A549 (cell line): ENCODE measurements at regions not wholly inside any gene's neighbourhood (a gene's known extent, or its start where the extent isn't known, plus 50 kb on each side); places are given as distances from the start of the nearest gene placed in this dataset.
"Not testable (repeated sequence)": the region's sequence is repeated elsewhere in the genome, so short reads cannot be mapped to it uniquely, and the experiment has no call there.

ENCODE experiments used
- ATAC-seq, 2 experiments: fragments of 200-7000 bp in 1 of 2; fragments of >200 bp in 1 of 2; cut with Nextera tagmentation in 1 of 2; cut with Tn5 transposase in 1 of 2; 3 replicates each; pipeline versions ENCODE4 v1.8.0 to v1.9.1; 2018 to 2020; ENCODE audit warnings: mild to moderate bottlenecking in 1 of 2, moderate library complexity in 1 of 2
- CTCF ChIA-PET: fragments of 300-600 bp; sonication (Branson Sonifier 250); formaldehyde crosslinking; extraction: SDS; loops from one replicate; lab custom pipeline; 2021; ENCODE audit warnings: antibody characterized with exemption, inconsistent platforms; lab: Yijun Ruan, JAX
- POLR2A ChIA-PET: fragments of 350-600 bp; formaldehyde crosslinking; extraction: SDS; loops from one replicate; lab custom pipeline; 2021; ENCODE audit warnings: antibody characterized with exemption, inconsistent platforms; lab: Yijun Ruan, JAX
- DNase-seq, 2 experiments: peaks; one replicate each; pipeline versions ENCODE4 v3.0.0 to v3.0.0-alpha.2; 2011 to 2016; ENCODE audit warnings: low read depth in 1 of 2, low spot score in 1 of 2
- FAIRE-seq: peaks from 2 replicates; lab custom pipeline; 2011; peaks lifted over from hg19 to GRCh38; lab: Jason Lieb, UNC
- H3K27ac ChIP-seq, 2 experiments: fragments of >200 bp; sonication (Bioruptor Twin); formaldehyde crosslinking; 3 replicates each; pipeline ENCODE4 v1.5.1; 2016 to 2017
- H3K4me1 ChIP-seq: fragments of >200 bp; sonication (Bioruptor Twin); formaldehyde crosslinking; 3 replicates; pipeline ENCODE4 v1.6.1; 2016
- H3K4me2 ChIP-seq: fragments of >200 bp; sonication (Bioruptor Twin); formaldehyde crosslinking; 3 replicates; pipeline ENCODE4 v1.6.1; 2016
- H3K4me3 ChIP-seq: fragments of >200 bp; sonication (Bioruptor Twin); formaldehyde crosslinking; 3 replicates; pipeline ENCODE4 v1.5.1; 2016
- H3K9me3 ChIP-seq: fragments of >200 bp; sonication (Bioruptor Twin); formaldehyde crosslinking; 3 replicates; pipeline ENCODE4 v1.6.1; 2016
- CHD4 ChIP-seq: fragments of 200-600 bp; sonication (generic); IDR thresholded peaks from 2 replicates; pipeline ENCODE4 v1.6.1; 2016; ENCODE audit warnings: antibody characterized with exemption, mild to moderate bottlenecking, borderline replicate concordance
- RAD21 ChIP-seq, 2 experiments: fragments of >200 bp in 1 of 2; sonication (Bioruptor Twin) in 1 of 2; formaldehyde crosslinking in 1 of 2; IDR thresholded peaks in 1 of 2; conservative IDR thresholded peaks in 1 of 2; 2 replicates in 1 of 2; 3 replicates in 1 of 2; pipeline ENCODE4 v1.6.1; 2012 to 2018; ENCODE audit warnings: inconsistent platforms in 1 of 2
- WGBS: methylation state at CpG from one replicate; pipeline ENCODE4 v1.1.6; 2017; ENCODE audit errors: missing lambda C conversion rate; 5-methylcytosine and 5-hydroxymethylcytosine counted together

DNA sequence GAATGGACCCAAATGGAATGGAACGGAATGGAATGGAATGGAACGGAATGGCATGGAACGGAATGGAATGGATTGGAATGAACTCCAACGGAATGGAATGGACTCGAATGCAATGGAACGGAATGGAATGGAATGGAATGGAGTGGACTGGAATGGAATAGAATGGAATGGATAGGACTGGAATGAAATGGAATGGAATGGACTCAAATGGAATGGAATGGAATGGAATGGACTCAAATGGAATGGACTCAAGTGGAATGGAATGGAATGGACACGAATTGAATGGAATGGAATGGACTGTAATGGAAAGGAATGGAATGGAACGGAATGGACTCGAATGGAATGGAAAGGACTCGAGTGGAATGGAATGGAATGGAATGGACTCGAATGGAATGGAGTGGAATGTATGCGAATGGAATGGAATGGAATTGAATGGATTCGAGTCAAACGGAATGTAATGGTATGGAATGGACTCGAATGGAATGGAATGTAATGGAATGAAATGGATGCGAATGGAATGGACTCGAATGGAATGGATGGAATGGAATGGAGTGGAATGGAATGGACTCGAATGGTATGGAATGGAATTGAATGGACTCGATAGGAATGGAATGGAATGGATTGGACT is 101.0 kb upstream of the FBXO28 start:
- H3K27ac ChIP-seq, ATAC-seq, H3K4me3 ChIP-seq, H3K4me2 ChIP-seq, POLR2A ChIA-PET, H3K4me1 ChIP-seq, FAIRE-seq, CTCF ChIA-PET: not testable (repeated sequence)
- WGBS: 74% methylated on average over 19 of the region's 19 CpGs
- DNase-seq: peak in 1 of 2 experiments; percentile 54
- peaks cover 42% of the 10 kb centered on the region for H3K9me3 ChIP-seq

DNA sequence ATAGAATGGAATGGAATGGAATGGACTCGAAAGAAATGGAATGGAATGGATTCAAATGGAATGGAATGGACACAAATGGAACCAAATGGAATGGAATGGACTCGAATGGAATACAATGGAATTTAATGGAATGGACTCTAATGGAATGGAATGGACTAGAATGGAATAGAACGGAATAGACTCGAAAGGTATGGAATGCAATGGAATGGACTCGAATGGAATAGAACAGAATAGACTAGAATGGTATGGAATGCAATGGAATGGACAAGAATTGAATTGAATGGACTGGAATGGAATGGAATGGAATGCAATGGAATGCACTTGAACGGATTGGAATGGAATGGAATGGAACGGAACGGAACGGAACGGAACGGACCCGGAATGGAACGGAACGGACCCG is 101.7 kb upstream of the FBXO28 start:
- CTCF ChIA-PET, ATAC-seq, FAIRE-seq, POLR2A ChIA-PET, H3K27ac ChIP-seq, H3K4me2 ChIP-seq, DNase-seq, H3K4me3 ChIP-seq, H3K4me1 ChIP-seq: not testable (repeated sequence)
- H3K9me3 ChIP-seq: peaks cover 42% of the 10 kb centered on the region
- WGBS: 60% methylated on average over 15 of the region's 15 CpGs

DNA sequence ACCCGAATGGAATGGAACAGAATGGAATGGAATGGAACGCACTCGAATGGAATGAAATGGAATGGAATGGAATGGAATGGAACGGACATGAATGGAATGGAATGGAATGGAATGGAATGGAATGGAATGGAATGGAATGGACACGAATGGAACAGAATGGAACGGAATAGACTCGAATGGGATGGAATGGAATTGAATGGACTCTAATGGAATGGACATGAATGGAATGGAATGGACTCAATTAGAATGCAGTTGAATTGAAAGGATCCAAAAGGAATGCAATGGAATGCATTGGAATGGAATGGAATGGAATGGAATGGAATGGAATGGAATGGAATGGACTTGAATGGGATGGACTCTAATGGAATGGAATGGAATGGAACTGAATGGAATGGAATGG is 102.2 kb upstream of the FBXO28 start:
- H3K4me2 ChIP-seq, FAIRE-seq, H3K4me3 ChIP-seq, CTCF ChIA-PET, POLR2A ChIA-PET, ATAC-seq, H3K27ac ChIP-seq, H3K4me1 ChIP-seq, DNase-seq: not testable (repeated sequence)
- WGBS: 63% methylated on average over 7 of the region's 7 CpGs
- peaks cover 42% of the 10 kb centered on the region for H3K9me3 ChIP-seq

DNA sequence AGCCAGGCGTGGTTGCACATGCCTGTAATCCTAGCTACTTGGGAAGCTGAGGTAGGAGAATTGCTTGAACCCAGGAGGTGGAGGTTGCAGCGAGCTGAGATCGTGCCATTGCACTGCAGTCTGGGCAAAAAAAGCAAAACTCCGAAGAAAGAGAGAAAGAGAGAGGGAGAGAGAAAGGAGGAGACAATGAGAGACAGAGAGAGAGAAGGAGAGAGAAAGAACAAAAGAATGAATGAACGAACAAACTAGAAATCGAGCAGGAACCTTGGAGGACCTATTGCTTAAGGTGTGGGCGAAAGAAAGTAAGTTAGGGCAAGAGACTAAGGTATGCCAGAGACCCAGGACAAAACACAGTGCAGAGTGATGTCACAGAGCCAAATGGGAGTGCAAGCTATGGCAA is 102.8 kb upstream of the FBXO28 start:
- not testable (repeated sequence) for FAIRE-seq

DNA sequence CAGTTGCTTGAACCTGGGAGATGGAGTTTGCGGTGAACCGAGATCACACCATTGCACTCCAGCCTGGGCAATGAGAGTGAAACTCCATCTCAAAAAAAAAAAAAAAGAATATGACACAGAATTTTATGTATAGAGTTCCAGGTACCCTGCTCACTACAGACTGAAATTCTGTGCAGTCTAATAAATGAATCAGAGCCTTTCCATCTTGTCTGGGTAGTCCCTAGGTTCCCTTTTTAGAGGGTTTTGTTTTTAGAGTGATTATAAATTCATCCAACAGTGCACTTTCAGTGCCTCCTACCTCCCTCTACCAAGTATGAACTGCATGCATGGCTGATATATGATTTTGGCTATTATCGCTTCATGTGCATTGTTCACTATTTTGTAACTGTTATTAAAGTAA is 107.9 kb upstream of the FBXO28 start:
- DNase-seq, POLR2A ChIA-PET, ATAC-seq, H3K27ac ChIP-seq, H3K9me3 ChIP-seq, H3K4me1 ChIP-seq, FAIRE-seq, H3K4me2 ChIP-seq, CTCF ChIA-PET, H3K4me3 ChIP-seq: not testable (repeated sequence)
- 96% methylated on average over 3 of the region's 3 CpGs for WGBS

More for the DNA sequence above, 102.8 kb upstream of the FBXO28 start:
- CTCF ChIA-PET, H3K4me1 ChIP-seq, DNase-seq, POLR2A ChIA-PET, H3K4me3 ChIP-seq, ATAC-seq, H3K27ac ChIP-seq, H3K4me2 ChIP-seq: not testable (repeated sequence)
- H3K9me3 ChIP-seq: peaks cover 42% of the 10 kb centered on the region
- 98% methylated on average over 6 of the region's 7 CpGs for WGBS

DNA sequence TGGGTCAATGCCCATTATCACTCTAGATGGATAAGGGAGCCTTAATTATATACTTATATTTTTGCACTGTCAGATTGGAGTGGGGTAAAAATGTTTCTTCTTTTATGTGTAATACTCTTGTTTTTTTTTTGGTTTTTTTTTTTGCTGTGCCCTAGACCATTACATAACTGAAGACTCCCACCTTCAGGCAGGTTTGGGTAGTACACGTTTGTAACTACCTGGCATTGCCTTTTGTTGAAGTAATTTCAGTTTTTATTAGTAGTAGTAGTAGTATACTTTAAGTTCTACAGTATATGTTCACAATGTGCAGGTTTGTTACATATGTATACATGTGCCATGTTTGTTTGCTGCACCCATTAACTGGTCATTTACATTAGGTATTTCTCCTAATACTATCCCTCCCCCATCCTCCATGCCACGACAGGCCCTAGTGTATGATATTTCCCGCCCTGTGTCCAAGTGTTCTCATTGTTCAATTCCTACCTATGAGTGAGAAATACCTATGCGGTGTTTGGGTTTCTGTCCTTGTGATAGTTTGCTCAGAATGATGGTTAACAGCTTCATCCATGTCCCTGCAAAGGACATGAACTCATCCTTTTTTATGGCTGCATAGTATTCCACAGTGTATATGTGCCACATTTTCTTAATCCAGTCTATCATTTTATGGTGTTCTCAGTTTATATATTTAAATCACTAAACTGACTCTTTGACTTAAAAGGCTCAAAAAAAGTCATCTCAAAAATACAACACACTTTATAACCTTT is 109.2 kb upstream of the FBXO28 start:
- WGBS: 71% methylated on average over 4 of the region's 4 CpGs
- FAIRE-seq, H3K27ac ChIP-seq, ATAC-seq, H3K4me2 ChIP-seq, H3K4me1 ChIP-seq, H3K9me3 ChIP-seq, POLR2A ChIA-PET, CTCF ChIA-PET, H3K4me3 ChIP-seq: not testable (repeated sequence)
- DNase-seq: peak; percentile 3 to 61
- TF ChIP-seq CHD4: 0 out of 2 replicates have a peak, but pooled peaks have one; percentile 36
- peak in 1 of 2 experiments; percentile 51; a peak in 2 of 5 replicates for TF ChIP-seq RAD21 (conservative IDR thresholded peaks at IDR 0.05 in 1 of 2, IDR thresholded peaks at IDR 0.05 in 1 of 2)

DNA sequence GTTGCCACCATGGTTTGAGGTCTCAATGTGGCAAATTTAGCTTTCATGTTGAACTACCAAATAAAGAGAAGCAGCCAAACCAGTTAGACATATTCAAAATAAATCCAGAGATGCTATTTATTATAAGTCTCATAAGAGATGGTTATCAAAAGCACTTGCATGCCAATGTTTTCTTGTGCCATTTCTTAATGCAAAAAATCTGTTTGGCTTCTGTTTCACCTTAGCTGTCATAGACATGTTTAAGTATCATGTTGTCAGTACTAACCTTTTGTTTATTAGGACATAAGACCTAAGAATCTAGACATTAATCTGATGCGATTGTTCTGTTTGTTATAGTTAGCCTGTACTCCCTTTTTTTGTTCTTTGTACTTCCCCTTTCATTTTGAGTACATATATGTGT is 110.0 kb upstream of the FBXO28 start:
- H3K9me3 ChIP-seq, POLR2A ChIA-PET, H3K4me2 ChIP-seq, CTCF ChIA-PET, ATAC-seq, H3K4me1 ChIP-seq, H3K4me3 ChIP-seq, DNase-seq, FAIRE-seq, H3K27ac ChIP-seq: not testable (repeated sequence)
- 0% methylated on average over 1 of the region's 1 CpG for WGBS

DNA sequence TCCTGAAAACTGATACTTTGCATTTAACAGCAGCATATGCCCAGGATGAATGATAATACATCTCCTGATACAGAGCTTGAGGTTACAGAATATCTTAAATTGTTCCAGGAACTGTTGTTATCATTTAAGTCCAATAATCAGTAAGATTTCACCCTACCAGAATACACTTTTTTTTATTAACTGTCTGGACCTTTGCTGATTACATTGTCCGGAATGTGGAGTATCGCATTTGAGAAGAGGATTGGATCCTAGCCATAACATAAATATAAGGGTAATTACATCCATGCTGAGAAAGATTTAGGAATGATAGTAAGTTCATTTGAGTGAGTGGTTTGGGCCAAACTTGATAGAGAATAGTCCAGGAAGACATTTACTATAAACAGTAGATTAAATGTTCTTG is 112.2 kb upstream of the FBXO28 start:
- ATAC-seq, DNase-seq, H3K9me3 ChIP-seq, POLR2A ChIA-PET, H3K4me2 ChIP-seq, FAIRE-seq, CTCF ChIA-PET, H3K27ac ChIP-seq, H3K4me3 ChIP-seq, H3K4me1 ChIP-seq: not testable (repeated sequence)
- WGBS: 96% methylated on average over 2 of the region's 2 CpGs

DNA sequence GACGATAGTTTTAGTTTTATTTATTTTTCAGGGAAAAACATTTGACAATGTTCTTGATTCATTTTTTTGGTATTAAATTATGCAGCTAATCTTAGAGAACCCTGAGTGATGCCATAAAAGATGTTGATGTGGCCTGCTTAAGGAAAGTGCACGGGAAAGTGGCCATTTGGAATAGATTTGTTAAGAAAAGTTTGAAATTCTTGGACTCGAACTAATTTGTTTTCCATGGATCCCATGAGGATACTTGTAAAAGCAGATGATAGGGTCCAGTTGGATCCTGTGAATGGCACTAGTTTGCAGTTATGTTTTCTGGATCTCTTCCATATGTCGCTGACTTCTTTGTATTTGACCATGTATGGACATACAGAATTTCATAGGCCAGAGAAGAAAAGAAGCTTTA is 114.2 kb upstream of the FBXO28 start:
- CTCF ChIA-PET, H3K4me3 ChIP-seq, FAIRE-seq, DNase-seq, H3K4me1 ChIP-seq, POLR2A ChIA-PET, H3K4me2 ChIP-seq, H3K9me3 ChIP-seq, H3K27ac ChIP-seq, ATAC-seq: not testable (repeated sequence)
- 95% methylated on average over 4 of the region's 4 CpGs for WGBS

DNA sequence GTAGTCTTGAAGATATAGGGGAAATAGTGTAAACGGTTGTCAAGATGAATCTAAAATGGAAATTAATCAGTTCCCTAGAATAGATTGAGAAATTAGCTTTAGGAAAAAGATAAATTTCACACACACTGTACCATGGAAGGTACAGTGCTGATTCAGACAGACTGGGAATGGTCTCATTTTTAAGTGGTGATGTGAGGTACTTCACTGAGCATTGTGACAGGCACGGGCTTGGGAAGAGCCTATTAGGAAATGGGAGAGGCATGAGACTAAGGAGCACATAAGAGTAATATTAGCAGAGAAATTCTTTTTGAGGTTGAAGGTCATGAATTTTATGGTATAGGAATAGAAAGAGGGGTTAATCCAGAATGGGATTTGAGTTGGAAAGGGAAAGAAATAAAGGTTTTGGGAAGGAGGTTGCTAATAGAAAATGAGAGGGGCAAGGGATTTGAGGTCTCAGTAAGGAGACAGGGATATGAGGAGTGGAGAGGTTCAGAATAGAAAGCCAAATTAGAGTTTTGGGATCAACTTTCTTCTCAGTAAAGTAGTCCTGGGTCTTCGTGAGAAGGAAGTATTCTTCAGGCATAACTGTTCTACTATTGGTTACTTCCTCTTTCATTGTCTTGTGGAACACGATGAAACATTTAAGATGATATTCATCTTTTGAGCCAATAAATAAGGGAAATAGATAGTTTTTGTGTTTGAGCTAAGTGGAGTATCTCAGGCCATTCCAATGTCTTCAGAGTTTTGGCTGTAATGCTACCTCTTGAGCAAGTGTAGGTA is 115.0 kb upstream of the FBXO28 start:
- POLR2A ChIA-PET, CTCF ChIA-PET, H3K27ac ChIP-seq, H3K4me2 ChIP-seq, DNase-seq, H3K9me3 ChIP-seq, H3K4me1 ChIP-seq, FAIRE-seq, H3K4me3 ChIP-seq: not testable (repeated sequence)
- peak; percentile 72 to 76; a peak in 4 of 6 replicates for ATAC-seq
- 88% methylated on average over 3 of the region's 4 CpGs for WGBS
